ENCODE measurements at regions not wholly inside any gene's neighbourhood (a gene's known extent, or its start where the extent isn't known, plus 50 kb on each side); places are given as distances from the start of the nearest gene placed in this dataset.

GRCh38 chr6:74875193-74875592 is 330.7 kb downstream of the COL12A1 start:
- DNase-seq = no peak

GRCh38 chr6:74872754-74873476 is 332.9 kb downstream of the COL12A1 start:
- DNase-seq = peak in 1 of 2 experiments; percentile 2

- no peak for DNase-seq
Observed at GRCh38 chr6:74871757-74872156, 334.1 kb downstream of the COL12A1 start.

GRCh38 chr6:74870403-74870802 is 335.4 kb downstream of the COL12A1 start:
- DNase-seq = no peak

GRCh38 chr6:74867291-74867690 is 338.6 kb downstream of the COL12A1 start:
- no peak for DNase-seq

- DNase-seq = no peak
Observed at GRCh38 chr6:74863968-74864367, 341.9 kb downstream of the COL12A1 start.

- no peak for DNase-seq
Observed at GRCh38 chr6:74860456-74860855, 345.4 kb downstream of the COL12A1 start.

- no peak for DNase-seq
Observed at GRCh38 chr6:74857157-74857556, 348.7 kb downstream of the COL12A1 start.

GRCh38 chr6:74853991-74854390 is 351.9 kb downstream of the COL12A1 start:
- no peak for DNase-seq

GRCh38 chr6:74851596-74851995 is 354.3 kb downstream of the COL12A1 start:
- DNase-seq = no peak

GRCh38 chr6:74840953-74841352 is 364.9 kb downstream of the COL12A1 start:
- no peak for DNase-seq

- DNase-seq = no peak
Observed at GRCh38 chr6:74834967-74835366, 370.9 kb downstream of the COL12A1 start.

GRCh38 chr6:74826263-74826662 is 379.6 kb downstream of the COL12A1 start:
- no peak for DNase-seq

GRCh38 chr6:74814440-74814839 is 391.4 kb downstream of the COL12A1 start:
- DNase-seq = no peak

- DNase-seq = no peak
Observed at GRCh38 chr6:74807674-74808073, 398.2 kb downstream of the COL12A1 start.

- peak in 1 of 2 experiments; percentile 37 for DNase-seq
Observed at GRCh38 chr6:74805916-74806696, 399.7 kb downstream of the COL12A1 start.

GRCh38 chr6:74798302-74798701 is 407.6 kb downstream of the COL12A1 start:
- no peak for DNase-seq

GRCh38 chr6:74785236-74785635 is 420.6 kb downstream of the COL12A1 start:
- DNase-seq = no peak

GRCh38 chr6:74782346-74782745 is 423.5 kb downstream of the COL12A1 start:
- DNase-seq = no peak

GRCh38 chr6:74780831-74781230 is 425.0 kb downstream of the COL12A1 start:
- no peak for DNase-seq

GRCh38 chr6:74768738-74769137 is 437.1 kb downstream of the COL12A1 start:
- no peak for DNase-seq

- DNase-seq = no peak
Observed at GRCh38 chr6:74768120-74768519, 437.7 kb downstream of the COL12A1 start.

GRCh38 chr6:74765486-74765885 is 440.4 kb downstream of the COL12A1 start:
- no peak for DNase-seq

- DNase-seq = no peak
Observed at GRCh38 chr6:74764486-74764885, 441.4 kb downstream of the COL12A1 start.
